ENCODE measurements at regions not wholly inside any gene's neighbourhood (a gene's known extent, or its start where the extent isn't known, plus 50 kb on each side); places are given as distances from the start of the nearest gene placed in this dataset.
A peak's percentile ranks its signal among the peaks of the same experiment; 100 is the strongest.

GRCh38 chr6:14031516-14031915 lies 86.1 kb upstream of the CD83 start:
- DNase-seq = no peak

DNA sequence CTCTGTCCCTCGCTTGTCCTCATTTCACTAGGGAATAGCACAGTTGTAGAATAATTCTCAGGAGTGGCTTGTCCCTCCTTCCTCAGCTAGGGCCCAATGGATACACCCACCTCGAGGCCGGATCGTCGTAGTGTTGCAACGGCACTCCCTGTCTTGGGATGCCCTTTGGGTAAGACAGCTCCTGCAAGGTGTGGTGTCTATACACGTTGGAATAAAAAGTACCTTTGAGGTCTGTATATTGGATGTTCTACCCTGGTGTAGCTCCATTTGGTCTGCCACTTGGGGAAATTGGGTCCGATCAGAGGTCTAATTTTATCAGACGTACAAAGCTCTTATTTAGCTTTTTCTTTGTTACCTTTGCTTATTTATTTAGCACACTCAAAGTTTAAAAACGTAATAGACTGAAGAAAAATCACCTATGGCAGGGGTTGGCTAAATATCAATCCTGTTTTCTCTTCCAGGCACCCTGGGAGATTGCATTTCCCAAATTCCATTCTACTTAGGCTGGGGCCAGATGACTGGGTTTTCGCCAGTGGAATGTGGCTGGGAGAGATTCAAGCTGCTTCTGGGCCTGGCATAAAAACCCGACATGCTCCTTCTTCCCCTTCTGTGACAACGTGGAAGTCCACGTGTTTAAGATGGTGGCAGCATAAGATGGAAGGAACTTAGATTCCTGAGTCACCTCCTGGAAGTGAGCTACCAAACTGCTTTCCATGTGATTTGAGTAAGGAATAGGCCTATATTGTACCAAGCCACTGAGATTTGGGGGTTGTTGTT lies 82.3 kb upstream of the CD83 start:
- no peak for DNase-seq

- no peak for DNase-seq
Observed at GRCh38 chr6:14035874-14036273, 81.7 kb upstream of the CD83 start.

DNA sequence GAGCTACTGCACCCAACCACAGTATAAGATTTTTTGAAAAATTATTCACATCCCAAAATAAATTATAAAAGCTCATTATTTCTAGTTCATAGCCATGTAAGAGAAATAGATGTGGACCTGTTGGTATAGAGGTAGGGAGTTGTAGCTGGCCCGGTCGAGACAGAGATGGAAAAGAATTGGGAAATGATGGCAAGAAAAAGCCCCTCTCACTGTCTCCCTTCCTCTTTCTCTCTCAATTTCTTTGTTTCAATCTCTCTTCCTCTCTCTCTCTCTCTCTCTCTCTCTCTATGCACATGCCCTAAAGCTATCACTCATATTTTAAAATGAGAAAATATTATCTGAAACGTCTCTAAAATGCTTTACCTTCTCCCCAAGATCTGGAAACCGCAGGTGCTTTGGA lies 80.7 kb upstream of the CD83 start:
- no peak for DNase-seq

DNA sequence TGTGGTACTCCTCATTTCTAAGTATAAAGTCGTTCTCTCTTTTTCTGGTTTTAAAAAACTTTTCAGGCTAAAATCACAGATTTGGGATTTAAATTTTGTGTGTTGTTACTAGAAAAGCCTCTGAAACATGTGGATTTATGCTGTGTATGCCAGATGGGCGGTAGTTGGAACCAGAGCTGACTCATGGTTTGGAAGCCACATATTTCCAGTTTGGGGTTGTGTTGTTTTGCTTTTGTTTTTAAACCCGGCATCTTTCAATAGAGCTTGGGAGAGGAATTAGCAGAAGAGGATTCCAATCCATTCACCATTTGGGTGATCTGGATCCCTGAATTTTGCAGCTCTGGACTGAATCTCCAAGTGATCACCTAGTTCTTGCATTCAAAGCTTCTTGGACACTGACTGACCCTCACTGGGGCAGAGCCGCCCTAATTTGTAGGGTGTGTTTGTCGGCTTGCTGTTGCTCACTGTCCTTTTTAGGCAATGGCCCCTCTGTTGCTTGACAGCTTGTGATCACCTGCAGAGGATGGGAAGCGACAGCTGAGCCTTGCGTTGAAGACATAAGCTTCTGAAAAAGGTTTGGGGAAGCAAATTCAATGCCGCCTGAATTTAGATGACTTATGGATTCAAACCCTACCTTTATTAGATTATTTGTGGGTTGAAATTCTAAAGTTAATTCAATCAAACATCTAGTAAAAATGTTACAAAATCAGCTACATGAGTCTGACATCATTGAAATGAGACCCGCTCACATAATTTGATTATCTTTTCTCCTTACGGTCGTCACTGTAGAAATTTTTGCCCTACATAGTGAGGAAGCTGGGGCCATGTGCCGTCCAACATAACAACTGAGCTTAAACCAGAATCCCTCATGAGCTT lies 79.9 kb upstream of the CD83 start:
- DNase-seq = peak; percentile 32

- DNase-seq = peak; percentile 87
Observed at GRCh38 chr6:14038467-14039437, 78.8 kb upstream of the CD83 start.

- no peak for DNase-seq
Observed at GRCh38 chr6:14040042-14040441, 77.5 kb upstream of the CD83 start.

GRCh38 chr6:14046476-14047068 lies 71.0 kb upstream of the CD83 start:
- DNase-seq = peak; percentile 80

DNA sequence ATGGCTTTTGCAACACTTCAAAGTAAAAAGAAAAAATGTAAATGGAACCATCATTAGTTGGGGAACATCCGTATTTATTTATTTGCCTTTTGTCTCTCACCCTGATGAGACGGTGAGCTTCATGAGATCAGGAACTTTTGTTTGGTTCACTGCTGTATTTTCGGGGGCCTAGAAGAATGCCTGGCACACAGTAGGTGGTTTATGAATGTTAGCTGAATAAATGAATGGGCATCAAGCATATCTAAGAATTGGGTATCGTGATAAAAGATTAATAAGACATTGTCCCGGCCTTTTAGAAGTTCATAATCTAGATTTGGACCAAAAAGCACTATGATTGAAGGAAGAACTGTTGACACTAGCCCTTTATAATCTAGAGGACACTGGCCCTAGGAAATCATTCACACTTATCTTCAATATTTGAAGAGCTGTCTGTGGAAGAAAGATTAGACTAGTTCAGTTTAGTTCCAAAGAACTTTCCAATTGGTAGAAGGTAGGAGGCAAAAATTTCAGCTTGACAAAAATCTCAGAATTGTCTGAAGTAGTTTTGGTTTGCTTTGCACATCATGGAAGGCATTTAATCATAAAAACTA lies 70.3 kb upstream of the CD83 start:
- no peak for DNase-seq

GRCh38 chr6:14048837-14049236 lies 68.7 kb upstream of the CD83 start:
- no peak for DNase-seq

GRCh38 chr6:14051355-14051754 lies 66.2 kb upstream of the CD83 start:
- no peak for DNase-seq

GRCh38 chr6:14053811-14054210 lies 63.8 kb upstream of the CD83 start:
- no peak for DNase-seq

DNA sequence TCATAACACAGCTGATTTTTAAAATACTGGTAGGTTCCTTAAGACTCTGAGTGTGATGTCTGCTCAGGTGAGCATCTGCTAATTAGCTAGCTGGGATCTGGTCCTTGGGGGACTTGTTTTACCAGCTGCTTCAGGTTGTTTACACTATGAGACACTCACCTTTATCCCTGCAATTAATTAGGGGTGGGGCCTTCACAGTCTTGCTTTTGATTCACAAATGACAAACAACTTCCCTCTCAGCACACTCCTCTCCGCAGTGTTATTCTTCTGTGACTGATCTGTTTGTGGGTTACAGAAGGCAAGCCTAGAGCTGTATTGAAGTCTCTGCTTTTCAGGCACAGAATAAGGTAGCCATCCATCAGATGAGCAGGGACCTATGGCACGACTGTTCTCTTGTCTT lies 62.0 kb upstream of the CD83 start:
- DNase-seq = peak; percentile 99

DNA sequence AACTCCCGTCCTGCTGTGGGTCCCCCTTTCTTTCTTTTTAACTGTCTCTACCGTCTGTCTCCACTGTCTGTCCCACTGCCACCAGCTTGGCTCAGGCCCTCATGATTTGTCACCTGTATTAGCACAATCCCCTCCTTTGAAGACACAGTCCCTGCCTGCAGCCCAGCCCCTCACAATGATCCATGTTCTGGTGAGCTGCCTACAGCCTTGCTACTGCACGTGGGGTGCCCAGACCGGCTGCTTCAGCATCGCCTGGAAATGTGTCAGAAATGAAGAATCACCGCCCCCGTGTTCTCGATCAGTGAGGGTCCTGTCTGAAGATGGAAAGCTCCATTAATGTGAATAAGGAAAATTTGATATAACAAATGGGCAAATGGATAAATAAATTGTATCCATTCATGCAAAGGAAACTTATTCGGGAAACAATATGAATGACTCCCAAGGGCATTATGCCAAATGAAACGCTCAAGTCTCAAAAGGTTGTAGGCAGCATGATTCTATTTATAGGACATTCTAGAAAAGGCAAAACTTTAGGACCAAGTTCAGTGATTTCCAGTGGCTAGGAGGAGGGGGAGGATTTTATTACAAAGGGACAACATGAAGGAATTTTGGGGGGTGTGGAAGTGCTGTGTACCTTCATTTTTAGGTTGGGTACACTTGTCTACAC lies 59.4 kb upstream of the CD83 start:
- no peak for DNase-seq

DNA sequence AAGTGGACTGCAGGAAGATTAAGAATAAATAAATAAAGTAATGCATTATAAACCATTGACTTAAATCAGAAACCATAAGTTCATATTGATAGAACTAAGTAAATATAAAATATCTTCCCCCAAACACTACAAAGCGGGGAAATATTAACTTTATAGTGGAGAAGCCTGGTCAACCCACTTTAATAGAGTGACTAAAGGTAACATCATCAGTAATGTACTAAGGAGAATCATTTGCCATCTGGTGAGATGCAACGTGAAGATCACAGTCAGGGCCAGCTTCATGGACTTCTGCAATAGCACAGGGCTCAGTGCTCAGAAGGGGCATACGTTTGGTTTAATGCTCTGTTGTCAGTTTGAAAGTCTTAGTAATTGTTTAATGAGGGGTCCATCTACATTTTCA lies 58.8 kb upstream of the CD83 start:
- DNase-seq = no peak

DNA sequence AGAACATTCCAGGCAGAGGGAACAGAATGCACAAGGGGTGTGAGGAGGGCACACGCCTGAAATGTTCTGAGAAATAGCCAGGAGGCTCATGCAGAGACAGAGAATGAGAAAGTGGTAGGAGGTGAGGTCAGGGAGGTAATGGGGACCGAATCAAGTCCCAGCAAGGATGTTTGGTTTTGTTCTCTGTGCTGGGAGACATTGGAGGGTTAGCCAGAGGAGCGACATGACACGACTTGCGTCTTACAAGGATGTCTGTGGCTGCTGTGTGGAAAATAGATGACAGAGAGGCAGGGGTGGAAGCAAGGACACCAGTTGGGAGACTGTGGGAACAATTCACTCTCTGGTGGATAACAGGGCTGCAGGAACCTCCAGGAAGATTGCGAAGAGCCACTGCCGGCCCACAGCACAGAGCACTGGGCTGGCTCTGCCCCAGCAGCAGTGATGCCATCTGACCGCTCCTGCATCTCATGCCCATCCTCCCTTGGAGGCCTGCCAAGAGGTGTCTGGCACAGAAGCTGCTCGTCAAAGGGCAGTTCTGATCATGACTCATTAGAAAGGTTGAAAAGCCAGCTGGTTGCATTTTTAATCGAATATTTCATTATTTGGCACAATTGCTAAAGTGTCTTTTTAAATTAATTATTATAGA lies 57.7 kb upstream of the CD83 start:
- DNase-seq = peak; percentile 64

- no peak for DNase-seq
Observed at GRCh38 chr6:14060971-14061370, 56.6 kb upstream of the CD83 start.

DNA sequence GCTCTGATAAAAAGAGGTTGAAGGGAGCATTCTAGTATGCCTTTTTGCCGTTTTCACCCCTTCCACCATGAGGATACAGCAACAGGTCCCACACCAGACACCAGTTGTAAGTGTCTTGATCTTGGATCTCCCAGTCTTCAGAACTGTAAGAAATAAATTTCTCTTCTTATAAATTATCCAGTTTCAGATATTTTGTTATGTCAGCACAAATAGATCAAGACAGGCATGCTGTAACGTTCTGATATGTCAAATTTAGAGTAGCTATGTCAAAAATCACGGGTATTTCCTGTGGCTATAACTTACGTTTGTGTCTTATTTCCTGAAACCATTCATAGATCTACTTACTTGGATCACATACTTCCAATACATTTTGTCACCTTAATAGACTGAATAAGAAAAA lies 55.9 kb upstream of the CD83 start:
- DNase-seq = no peak

DNA sequence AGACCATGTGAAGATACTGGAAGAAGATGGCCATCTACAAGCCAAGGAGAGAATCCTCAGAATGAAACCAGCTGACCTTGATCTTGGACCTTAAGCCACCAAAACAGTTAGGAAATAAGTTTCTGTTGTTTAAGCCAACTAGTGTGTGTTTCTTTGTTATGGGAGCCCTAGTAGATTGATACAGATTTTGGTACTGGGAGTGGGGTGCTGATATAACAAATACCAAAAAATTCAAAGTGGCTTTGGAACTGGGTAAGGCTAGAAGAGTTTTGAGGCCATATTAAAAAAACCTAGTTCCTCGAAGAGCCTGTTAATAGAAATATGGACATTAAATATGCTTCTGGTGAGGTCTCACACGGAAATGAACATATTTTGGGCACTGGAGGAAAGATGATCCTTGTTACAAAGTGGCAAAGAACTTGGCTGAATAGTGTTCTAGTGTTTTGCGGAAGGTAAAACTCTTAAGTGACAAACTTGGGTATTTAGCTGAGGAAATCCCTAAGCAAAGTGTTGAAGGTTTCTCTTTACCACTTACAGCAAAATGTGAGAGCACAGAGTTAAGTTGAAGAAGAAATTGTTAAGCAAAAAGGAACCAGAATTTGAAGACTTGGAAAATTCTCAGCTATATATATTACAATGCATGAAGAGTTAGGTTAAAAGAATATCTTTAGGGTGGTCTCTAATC lies 55.1 kb upstream of the CD83 start:
- no peak for DNase-seq

DNA sequence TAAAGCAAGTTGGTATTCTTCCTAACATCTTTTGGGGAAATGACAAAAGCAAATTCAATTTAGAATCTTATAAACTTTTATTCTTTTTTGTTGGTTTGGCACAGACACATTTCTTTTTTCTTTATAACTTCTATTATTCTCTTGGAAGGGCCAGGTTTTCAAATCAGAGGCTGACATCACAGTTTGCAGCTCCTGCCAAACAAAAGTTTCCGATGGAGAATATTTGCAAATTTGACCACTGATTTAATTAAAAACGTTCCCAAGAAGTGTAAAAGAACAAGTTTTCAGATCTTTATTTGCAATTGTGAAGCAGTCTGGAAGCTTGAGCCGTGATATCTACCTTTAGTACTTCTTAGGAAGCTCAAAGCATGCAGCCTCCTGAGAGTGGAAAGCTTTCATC lies 53.8 kb upstream of the CD83 start:
- DNase-seq = no peak

DNA sequence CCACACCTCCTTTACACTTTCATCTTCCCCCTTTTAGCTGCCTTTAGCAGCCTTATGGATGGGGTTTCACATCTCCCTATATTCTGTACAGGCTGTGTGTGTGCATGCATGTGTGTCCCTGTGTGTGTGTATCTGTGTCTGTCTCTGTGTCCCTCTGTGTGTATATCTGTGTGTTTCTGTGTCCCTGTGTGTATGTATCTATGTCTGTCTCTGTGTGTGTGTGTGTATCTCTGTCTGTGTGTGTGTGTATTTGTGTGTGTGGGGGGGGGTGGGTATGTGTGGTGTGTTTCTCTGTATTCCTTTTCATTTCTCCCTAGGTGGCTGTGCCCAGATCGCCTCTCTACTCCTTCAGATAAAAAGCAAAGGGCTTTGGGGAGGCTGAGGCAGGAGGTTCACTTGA lies 52.2 kb upstream of the CD83 start:
- DNase-seq = no peak

All from NCI-H748 treated with DMSO at 0.1 percent for 48 hours (cell line).